Stimulated activated CD8-positive, alpha-beta memory T cell treated with anti-CD3 and anti-CD28 coated beads, Interleukin-15, amount 100 ng/mL, for 48 hours (primary cell): ENCODE measurements at regions not wholly inside any gene's neighbourhood (a gene's known extent, or its start where the extent isn't known, plus 50 kb on each side); places are given as distances from the start of the nearest gene placed in this dataset.
"Not testable (repeated sequence)": the region's sequence is repeated elsewhere in the genome, so short reads cannot be mapped to it uniquely, and the experiment has no call there.

Experiments
- DNase-seq, 2 donors: peaks; one replicate each; pipeline ENCODE4 v3.0.0-alpha.2; 2020; ENCODE audit warnings: low read depth in 2 of 2

GRCh38 chr4:177185151-177185550, 124.5 kb upstream of the NEIL3 start:
- DNase-seq = no peak

GRCh38 chr4:177185579-177185978, 124.1 kb upstream of the NEIL3 start:
- DNase-seq = no peak

- DNase-seq = no peak
Observed at GRCh38 chr4:177187371-177187770, 122.3 kb upstream of the NEIL3 start.

GRCh38 chr4:177190995-177191580, 118.6 kb upstream of the NEIL3 start:
- no peak for DNase-seq

- DNase-seq = no peak
Observed at GRCh38 chr4:177191586-177191985, 118.1 kb upstream of the NEIL3 start.

- no peak for DNase-seq
Observed at GRCh38 chr4:177191991-177192390, 117.7 kb upstream of the NEIL3 start.

GRCh38 chr4:177193024-177193715, 116.5 kb upstream of the NEIL3 start:
- DNase-seq = not testable (repeated sequence)

- no peak for DNase-seq
Observed at GRCh38 chr4:177194906-177195305, 114.8 kb upstream of the NEIL3 start.

- DNase-seq = no peak
Observed at GRCh38 chr4:177196615-177197014, 113.1 kb upstream of the NEIL3 start.

GRCh38 chr4:177201614-177202013, 108.1 kb upstream of the NEIL3 start:
- DNase-seq = no peak

DNA sequence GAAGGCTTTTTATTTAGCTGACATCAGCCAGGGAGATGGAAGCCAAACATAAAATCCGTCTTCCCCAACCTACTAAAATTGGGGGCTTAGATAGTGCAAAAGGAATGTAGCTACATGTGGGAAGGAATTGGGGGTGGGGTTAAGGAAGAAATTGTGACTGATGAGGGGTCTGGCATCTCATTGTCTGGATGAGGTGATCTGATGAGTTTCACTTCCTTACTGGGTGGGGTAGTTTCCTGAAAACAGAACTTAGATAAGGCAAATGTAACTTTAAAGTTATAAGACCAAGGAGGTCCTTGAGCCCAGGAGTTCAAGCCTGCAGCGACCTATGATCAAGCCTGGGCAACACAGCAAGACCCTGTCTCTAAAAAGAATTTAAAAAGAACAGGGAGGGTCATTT, 105.5 kb upstream of the NEIL3 start:
- no peak for DNase-seq

- DNase-seq = peak in 1 of 2 donors; percentile 16
Observed at GRCh38 chr4:177214935-177215334, 94.7 kb upstream of the NEIL3 start.

DNA sequence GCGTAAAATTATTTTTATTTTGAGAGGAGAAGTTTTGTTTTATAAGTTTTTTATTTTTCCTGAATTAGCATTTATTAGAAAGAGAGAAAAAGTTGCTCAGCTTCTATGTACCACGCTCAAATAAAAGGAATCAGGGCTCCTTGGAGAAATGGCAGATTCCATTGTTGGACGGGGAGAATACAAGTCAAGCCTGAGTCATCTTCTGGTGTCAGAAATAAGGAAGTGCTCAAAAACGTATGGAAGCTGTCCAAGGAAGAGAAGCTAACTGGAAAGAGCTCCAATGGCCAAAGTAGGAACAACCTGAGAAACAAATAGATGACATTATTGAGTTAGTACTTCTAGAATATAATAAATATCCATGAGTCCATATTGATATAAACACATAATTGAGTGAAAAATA, 89.3 kb upstream of the NEIL3 start:
- no peak for DNase-seq

- DNase-seq = no peak
Observed at GRCh38 chr4:177222781-177223180, 86.9 kb upstream of the NEIL3 start.

- DNase-seq = no peak
Observed at GRCh38 chr4:177225605-177226004, 84.1 kb upstream of the NEIL3 start.

GRCh38 chr4:177227636-177228035, 82.0 kb upstream of the NEIL3 start:
- DNase-seq = no peak

GRCh38 chr4:177228599-177228998, 81.1 kb upstream of the NEIL3 start:
- DNase-seq = no peak

- DNase-seq = no peak
Observed at GRCh38 chr4:177229331-177229730, 80.3 kb upstream of the NEIL3 start.

DNA sequence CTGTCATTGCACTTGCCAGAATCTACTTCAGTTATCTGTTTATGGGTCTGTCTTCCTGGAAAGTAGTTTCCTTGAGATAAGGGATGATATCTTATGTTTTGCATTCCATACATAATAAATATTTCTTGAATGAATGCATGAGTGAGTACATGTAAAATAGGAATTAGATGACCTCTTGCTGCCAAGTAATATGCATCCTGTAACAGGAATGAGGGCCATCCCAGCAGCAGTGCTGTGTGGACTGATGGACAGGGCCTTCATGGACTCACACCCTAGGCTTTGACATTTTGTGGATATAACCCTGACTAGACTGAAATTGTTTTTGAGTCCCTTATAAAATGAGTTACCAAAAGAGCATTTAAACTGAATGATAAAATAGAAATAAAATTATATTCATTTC, 77.2 kb upstream of the NEIL3 start:
- DNase-seq = no peak

DNA sequence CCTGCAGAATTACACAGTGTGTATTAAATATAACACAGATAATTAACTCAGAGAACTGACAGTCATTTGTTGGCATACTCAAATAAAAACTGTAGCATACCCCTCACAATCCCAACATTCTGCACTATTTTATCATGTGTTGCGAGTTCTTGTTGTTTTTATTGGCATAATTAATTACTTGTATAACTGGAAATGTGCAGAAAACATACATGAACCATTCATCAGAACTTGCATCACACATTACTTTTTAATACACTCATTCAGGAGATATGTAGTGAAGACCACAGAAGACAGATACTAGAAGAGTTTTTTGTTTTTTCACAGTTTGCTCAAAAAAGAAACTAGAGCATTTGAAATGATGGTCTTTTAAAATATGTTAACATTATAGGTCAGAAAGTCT, 74.6 kb upstream of the NEIL3 start:
- no peak for DNase-seq

GRCh38 chr4:177236886-177237285, 72.8 kb upstream of the NEIL3 start:
- no peak for DNase-seq

DNA sequence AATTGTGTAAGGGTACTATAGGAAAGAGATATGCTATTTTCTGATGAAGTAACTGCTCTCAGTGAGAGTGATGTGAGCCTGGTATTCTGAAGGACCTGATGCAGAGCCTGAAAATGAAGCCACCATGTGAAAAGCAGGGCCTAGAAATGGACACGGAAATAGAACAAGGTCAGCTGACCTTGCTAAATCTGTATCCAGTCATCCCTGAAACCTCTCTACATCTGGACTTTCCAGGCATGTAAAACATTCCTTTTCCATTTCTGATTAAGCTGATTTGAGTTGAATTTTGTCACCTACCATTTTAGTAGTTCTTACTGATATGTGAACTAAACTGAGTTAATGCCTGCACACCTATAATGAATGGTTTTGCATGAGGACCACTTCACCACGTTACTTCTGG, 72.4 kb upstream of the NEIL3 start:
- no peak for DNase-seq

GRCh38 chr4:177239477-177239876, 70.2 kb upstream of the NEIL3 start:
- DNase-seq = no peak

- no peak for DNase-seq
Observed at GRCh38 chr4:177239878-177240277, 69.8 kb upstream of the NEIL3 start.
